Lower leg skin (tissue), 3 donors: ENCODE measurements at regions not wholly inside any gene's neighbourhood (a gene's known extent, or its start where the extent isn't known, plus 50 kb on each side); places are given as distances from the start of the nearest gene placed in this dataset.

Source experiments
- POLR2A ChIP-seq, 2 donors: fragments of 450-650 bp; IDR thresholded peaks; one replicate each; pipeline ENCODE4 v1.6.1; 2016 to 2017; ENCODE audit warnings: antibody characterized with exemption in 2 of 2, mild to moderate bottlenecking in 1 of 2, moderate library complexity in 1 of 2
- TF ChIP-seq, protein P1 (sequence below), 3 donors: fragments of 450-650 bp; IDR thresholded peaks; one replicate each; pipeline ENCODE4 v1.5.1; 2016; ENCODE audit warnings: antibody characterized with exemption in 3 of 3, mild to moderate bottlenecking in 3 of 3, moderate library complexity in 2 of 3

DNA sequence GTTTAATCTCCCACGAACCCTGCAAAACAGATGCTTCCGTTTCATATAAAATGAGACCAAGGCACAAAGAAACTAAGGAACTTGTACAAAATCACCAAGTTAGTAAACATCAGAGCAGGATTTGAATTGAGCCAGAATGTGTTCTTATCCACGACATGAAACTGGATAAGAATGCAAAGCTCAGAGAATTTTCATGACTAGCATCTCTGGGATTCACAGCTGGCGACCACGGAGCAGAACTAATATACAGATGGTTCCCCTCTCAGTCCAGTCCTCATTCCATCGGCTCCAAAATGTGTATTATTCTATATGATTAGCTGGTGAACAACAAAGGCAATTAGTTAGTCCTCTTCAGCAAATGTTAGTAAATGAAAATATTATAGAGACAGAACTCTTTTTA is 72.3 kb upstream of the ERG start:
- TF ChIP-seq, protein P1, sequence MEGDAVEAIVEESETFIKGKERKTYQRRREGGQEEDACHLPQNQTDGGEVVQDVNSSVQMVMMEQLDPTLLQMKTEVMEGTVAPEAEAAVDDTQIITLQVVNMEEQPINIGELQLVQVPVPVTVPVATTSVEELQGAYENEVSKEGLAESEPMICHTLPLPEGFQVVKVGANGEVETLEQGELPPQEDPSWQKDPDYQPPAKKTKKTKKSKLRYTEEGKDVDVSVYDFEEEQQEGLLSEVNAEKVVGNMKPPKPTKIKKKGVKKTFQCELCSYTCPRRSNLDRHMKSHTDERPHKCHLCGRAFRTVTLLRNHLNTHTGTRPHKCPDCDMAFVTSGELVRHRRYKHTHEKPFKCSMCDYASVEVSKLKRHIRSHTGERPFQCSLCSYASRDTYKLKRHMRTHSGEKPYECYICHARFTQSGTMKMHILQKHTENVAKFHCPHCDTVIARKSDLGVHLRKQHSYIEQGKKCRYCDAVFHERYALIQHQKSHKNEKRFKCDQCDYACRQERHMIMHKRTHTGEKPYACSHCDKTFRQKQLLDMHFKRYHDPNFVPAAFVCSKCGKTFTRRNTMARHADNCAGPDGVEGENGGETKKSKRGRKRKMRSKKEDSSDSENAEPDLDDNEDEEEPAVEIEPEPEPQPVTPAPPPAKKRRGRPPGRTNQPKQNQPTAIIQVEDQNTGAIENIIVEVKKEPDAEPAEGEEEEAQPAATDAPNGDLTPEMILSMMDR (IDR thresholded peaks at IDR 0.05) = no peak
- TF ChIP-seq POLR2A (IDR thresholded peaks at IDR 0.05) = no peak
